ENCODE measurements at regions not wholly inside any gene's neighbourhood (a gene's known extent, or its start where the extent isn't known, plus 50 kb on each side); places are given as distances from the start of the nearest gene placed in this dataset.
"Not testable (repeated sequence)": the region's sequence is repeated elsewhere in the genome, so short reads cannot be mapped to it uniquely, and the experiment has no call there.

GRCh38 chr9:74412236-74412979 is 84.7 kb upstream of the RORB start:
- no peak for DNase-seq (ENCODE audit: low read depth)

DNA sequence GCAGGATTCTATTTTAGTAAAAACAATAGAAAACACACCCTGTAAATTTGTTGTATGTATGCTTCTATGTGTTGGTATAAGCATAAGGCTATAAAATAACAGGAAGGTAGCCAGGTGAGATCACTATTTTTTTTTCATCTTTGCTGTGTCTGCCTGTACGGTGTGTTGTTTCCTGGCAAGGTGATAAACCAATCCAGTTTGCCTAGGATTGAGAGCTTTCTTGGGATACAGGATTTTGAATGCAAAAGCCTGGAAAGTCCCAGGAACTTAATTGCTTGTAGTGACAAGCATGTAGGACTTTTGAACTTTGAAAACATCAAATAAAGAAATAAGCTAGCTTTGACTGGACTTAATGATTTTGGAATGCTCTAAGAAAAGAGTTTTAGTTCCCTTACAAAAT is 83.3 kb upstream of the RORB start:
- no peak for DNase-seq (ENCODE audit: low read depth)

GRCh38 chr9:74414325-74414724 is 82.8 kb upstream of the RORB start:
- DNase-seq (ENCODE audit: low read depth) = no peak

GRCh38 chr9:74415995-74416394 is 81.1 kb upstream of the RORB start:
- DNase-seq (ENCODE audit: low read depth) = no peak

GRCh38 chr9:74424488-74424887 is 72.6 kb upstream of the RORB start:
- DNase-seq (ENCODE audit: low read depth) = not testable (repeated sequence)

DNA sequence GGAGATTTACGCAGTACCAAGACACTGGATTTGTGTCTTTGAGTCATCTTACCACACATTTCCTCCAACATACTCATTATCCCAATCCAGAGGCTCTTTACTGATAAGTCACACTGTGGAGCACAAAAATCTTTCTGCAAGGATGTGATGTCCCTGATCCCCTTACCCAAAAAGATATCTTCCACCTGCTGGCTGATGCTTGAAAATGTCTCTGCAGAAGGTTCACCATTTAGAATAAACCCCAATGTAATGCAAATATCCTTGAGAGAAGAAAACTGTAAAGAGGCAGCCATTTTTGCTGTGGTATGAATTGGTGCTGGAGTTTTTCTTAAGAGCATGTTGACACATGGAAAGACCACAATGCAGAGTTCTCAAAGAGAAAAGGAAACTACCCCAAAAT is 65.7 kb upstream of the RORB start:
- DNase-seq (ENCODE audit: low read depth) = no peak

DNA sequence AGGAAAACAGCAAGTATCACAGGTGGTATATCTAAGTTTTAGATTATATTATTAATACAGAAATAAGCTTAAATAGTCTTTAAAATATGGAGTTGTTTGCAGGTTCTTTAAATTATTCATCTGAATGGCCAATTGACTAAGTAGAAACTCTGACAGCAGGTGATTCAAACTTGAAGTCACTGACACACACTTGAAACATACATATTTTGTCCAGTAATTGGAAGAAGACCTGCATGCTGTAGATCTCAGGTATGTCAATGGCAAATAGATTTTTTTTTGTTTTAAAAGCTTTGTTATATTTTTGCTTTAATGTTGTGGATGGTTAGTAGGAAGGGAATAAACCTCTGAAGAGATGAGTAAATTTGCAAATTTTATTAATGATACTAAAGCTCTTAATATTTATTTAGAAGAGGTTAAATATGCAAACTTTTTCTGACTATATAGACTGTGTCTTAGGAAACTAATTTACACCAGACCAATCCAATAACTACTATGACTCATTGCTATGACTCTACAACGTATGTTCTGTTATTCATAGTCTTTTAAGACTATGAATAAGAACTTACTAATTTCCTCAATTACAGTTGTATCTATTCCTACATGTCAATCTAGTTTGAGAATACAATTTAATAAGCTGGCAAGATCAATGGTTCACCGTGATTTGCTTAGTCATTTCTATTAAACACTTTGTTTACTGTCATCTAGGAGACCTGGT is 53.9 kb upstream of the RORB start:
- no peak for DNase-seq (ENCODE audit: low read depth)

GRCh38 chr9:74444369-74444768 is 52.8 kb upstream of the RORB start:
- no peak for DNase-seq (ENCODE audit: low read depth)

Measured in myocyte (in vitro differentiated cells).